ENCODE measurements at regions not wholly inside any gene's neighbourhood (a gene's known extent, or its start where the extent isn't known, plus 50 kb on each side); places are given as distances from the start of the nearest gene placed in this dataset.

DNA sequence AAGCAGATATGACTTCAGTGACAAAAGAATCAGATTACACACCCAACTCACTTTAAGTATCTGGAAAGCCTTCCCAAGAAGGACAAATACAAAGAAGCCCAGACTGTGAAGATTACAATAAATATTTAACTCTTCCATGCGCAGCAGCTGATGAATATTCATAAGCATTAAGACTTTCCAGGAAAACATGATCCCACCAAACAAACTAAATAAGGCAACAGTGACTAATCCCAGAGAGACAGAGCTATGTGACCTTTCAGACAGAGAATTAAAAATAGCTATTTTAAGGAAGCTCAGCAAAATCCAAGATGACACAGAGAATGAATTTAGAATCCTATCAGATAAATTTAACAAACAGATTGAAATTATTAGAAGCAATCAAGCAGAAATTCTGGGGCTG is 108.2 kb upstream of the UBE2E3 start:
- no peak overlapping the region for H3K4me3 Mint-ChIP-seq (ENCODE audit: unreplicated experiment)
- DNase-seq (ENCODE audit: low spot score), result no peak
- no peak for TF ChIP-seq CTCF (IDR thresholded peaks at IDR 0.05)
- peaks cover 5% of the 10 kb centered on the region for H3K9me3 Mint-ChIP-seq (ENCODE audit: low read depth)
- H3K27ac Mint-ChIP-seq (ENCODE audit: unreplicated experiment), result no peak overlapping the region
- peaks cover 3% of the 10 kb centered on the region for H3K36me3 Mint-ChIP-seq (ENCODE audit: low read depth)
- peaks cover 4% of the 10 kb centered on the region for H3K4me1 Mint-ChIP-seq (ENCODE audit: low read depth)
- no peaks in the 10 kb centered on the region for H3K27me3 Mint-ChIP-seq (ENCODE audit: low read depth)

DNA sequence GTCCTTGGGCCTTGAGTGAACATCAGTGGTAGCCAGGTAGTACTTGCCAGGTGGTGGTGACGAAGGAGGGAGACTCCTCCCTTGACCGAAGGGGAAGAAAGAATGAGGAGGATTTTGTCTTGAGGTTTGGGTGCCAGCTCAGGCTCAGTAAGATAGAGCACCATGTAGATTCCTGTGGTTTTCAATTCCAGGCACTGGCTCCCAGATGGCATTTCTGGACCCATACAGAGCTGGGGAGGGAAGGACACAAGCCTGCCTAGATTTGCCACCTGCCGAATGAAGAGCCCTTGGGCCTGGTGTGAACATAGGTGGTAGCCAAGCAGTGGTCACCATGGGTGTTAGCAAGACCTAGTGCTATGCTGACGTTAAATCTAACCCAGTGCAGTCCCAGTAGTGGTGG is 108.8 kb upstream of the UBE2E3 start:
- TF ChIP-seq CTCF (IDR thresholded peaks at IDR 0.05), result no peak
- H3K4me1 Mint-ChIP-seq (ENCODE audit: low read depth), result peaks cover 4% of the 10 kb centered on the region
- H3K27ac Mint-ChIP-seq (ENCODE audit: unreplicated experiment), result no peak overlapping the region
- peaks cover under 1% of the 10 kb centered on the region for H3K36me3 Mint-ChIP-seq (ENCODE audit: low read depth)
- no peak overlapping the region for H3K4me3 Mint-ChIP-seq (ENCODE audit: unreplicated experiment)
- DNase-seq (ENCODE audit: low spot score), result no peak
- no peaks in the 10 kb centered on the region for H3K27me3 Mint-ChIP-seq (ENCODE audit: low read depth)
- peaks cover under 1% of the 10 kb centered on the region for H3K9me3 Mint-ChIP-seq (ENCODE audit: low read depth)

DNA sequence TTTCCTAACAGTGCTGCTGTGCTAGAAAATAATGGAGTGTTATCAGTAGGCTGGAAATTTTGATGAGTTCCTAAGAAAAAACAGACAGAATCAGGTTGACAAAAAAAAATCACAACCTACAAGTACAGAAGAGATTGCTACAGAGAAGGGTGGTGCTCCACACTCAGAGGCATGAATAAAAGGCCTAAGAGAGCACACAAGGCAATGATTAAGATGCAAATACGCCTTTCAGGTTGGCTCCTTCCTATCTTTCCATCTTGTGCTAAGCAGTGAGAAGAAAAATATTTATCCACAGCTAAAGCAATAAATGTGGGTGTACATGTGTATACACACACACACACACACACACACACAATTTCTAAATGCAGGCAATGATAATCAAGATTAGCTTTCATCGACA is 130.6 kb upstream of the UBE2E3 start:
- Mint-ChIP-seq H3K4me3 (ENCODE audit: unreplicated experiment) (no peak overlapping the region), H3K36me3 (ENCODE audit: low read depth) (no peaks in the 10 kb centered on the region), H3K4me1 (ENCODE audit: low read depth) (no peaks in the 10 kb centered on the region), H3K9me3 (ENCODE audit: low read depth) (no peaks in the 10 kb centered on the region), H3K27ac (ENCODE audit: unreplicated experiment) (no peak overlapping the region), H3K27me3 (ENCODE audit: low read depth) (no peaks in the 10 kb centered on the region)
- no peak for DNase-seq (ENCODE audit: low spot score)
- no peak for TF ChIP-seq CTCF (IDR thresholded peaks at IDR 0.05)

GRCh38 chr2:180848393-180848792 is 132.0 kb upstream of the UBE2E3 start:
- no peak for DNase-seq (ENCODE audit: low spot score)
- no peaks in the 10 kb centered on the region for H3K9me3 Mint-ChIP-seq (ENCODE audit: low read depth)
- H3K27ac Mint-ChIP-seq (ENCODE audit: unreplicated experiment), result no peak overlapping the region

DNA sequence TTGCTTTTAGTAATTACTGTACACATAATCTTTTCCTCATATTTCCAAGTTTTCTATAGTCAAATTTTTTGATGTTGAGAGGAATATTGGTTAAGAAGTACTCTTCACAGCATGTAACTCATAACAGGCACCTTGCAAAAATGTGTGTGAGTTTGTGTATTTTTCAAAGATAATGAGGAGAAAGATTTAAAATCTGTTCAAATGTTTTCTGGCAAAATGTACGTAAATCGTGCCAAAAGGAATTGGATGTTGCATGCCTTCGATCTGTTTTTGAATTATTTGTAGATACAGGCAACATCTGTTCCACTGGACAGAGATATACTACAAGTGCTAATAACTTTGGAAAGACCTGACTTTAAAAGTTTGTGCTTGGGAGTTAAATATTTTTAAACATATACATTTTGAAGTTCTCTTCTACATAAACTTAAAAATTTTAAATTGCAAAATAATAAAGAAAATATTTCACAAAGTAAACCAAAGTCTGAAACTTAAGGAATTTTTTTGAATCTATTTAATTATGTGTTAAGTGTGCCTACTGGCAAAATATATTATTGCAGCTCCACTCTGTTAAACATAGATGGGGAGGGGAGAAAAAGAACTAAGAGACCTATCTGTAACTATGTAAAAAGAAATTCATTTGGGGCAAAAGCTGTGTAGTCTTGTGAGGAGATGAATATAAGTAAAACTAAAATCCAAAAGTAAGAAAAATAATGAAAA is 133.5 kb upstream of the UBE2E3 start:
- Mint-ChIP-seq H3K4me1 (ENCODE audit: low read depth) (peaks cover 1% of the 10 kb centered on the region), H3K27ac (ENCODE audit: unreplicated experiment) (no peak overlapping the region), H3K9me3 (ENCODE audit: low read depth) (no peaks in the 10 kb centered on the region), H3K36me3 (ENCODE audit: low read depth) (no peaks in the 10 kb centered on the region), H3K27me3 (ENCODE audit: low read depth) (no peaks in the 10 kb centered on the region), H3K4me3 (ENCODE audit: unreplicated experiment) (no peak overlapping the region)
- peak; percentile 56 for TF ChIP-seq CTCF (IDR thresholded peaks at IDR 0.05)
- no peak for DNase-seq (ENCODE audit: low spot score)

More at GRCh38 chr2:180848393-180848792, 132.0 kb upstream of the UBE2E3 start:
- Mint-ChIP-seq H3K27me3 (ENCODE audit: low read depth) (no peaks in the 10 kb centered on the region), H3K4me1 (ENCODE audit: low read depth) (no peaks in the 10 kb centered on the region), H3K4me3 (ENCODE audit: unreplicated experiment) (no peak overlapping the region), H3K36me3 (ENCODE audit: low read depth) (no peaks in the 10 kb centered on the region)
- TF ChIP-seq CTCF (IDR thresholded peaks at IDR 0.05), result no peak
